Fibroblast of lung (primary cell): ENCODE measurements at regions not wholly inside any gene's neighbourhood (a gene's known extent, or its start where the extent isn't known, plus 50 kb on each side); places are given as distances from the start of the nearest gene placed in this dataset.

ENCODE experiments used
- DNase-seq, 2 donors: peaks; one replicate each; pipeline versions ENCODE4 v3.0.0 to v3.0.0-alpha.2; 2010; ENCODE audit warnings: low read depth in 2 of 2
- H2AFZ ChIP-seq: 2 replicates; pipeline ENCODE4 v1.5.1; 2012; ENCODE audit warnings: low read length, control low read depth, inconsistent platforms
- H3K27ac ChIP-seq: 2 replicates; pipeline ENCODE4 v1.5.1; 2011; ENCODE audit warnings: low read length, control low read depth; ENCODE audit not compliant: insufficient read depth
- H3K27me3 ChIP-seq: 2 replicates; pipeline ENCODE4 v1.5.1; 2011; ENCODE audit warnings: mild to moderate bottlenecking, low read length; ENCODE audit not compliant: control insufficient read depth, insufficient read depth
- H3K36me3 ChIP-seq: 2 replicates; pipeline ENCODE4 v1.5.1; 2011; ENCODE audit warnings: low read length; ENCODE audit not compliant: control insufficient read depth, insufficient read depth
- H3K4me1 ChIP-seq: 2 replicates; pipeline ENCODE4 v1.5.1; 2011; ENCODE audit warnings: low read length; ENCODE audit not compliant: control insufficient read depth, insufficient read depth; ENCODE audit errors: extremely low read depth
- H3K4me2 ChIP-seq: 2 replicates; pipeline ENCODE4 v1.5.1; 2011; ENCODE audit warnings: low read length, control low read depth; ENCODE audit not compliant: insufficient read depth; ENCODE audit errors: extremely low read depth
- H3K4me3 ChIP-seq, 4 experiments: fragments of 200-600 bp in 1 of 4; sonication (generic) in 1 of 4; replicated peaks in 1 of 4; 2 replicates each; pipeline ENCODE4 v1.5.1; 2011 to 2016; ENCODE audit warnings: low read length in 4 of 4, low read depth in 3 of 4, mild to moderate bottlenecking in 3 of 4, control low read depth in 2 of 4, inconsistent platforms in 1 of 4, mixed read lengths in 1 of 4; ENCODE audit not compliant: insufficient read depth in 1 of 4; ENCODE audit errors: control extremely low read depth in 1 of 4
- H3K79me2 ChIP-seq: 2 replicates; pipeline ENCODE4 v1.5.1; 2012; ENCODE audit warnings: mild to moderate bottlenecking, low read length, inconsistent platforms; ENCODE audit not compliant: control insufficient read depth, insufficient read depth
- H3K9ac ChIP-seq: 2 replicates; pipeline ENCODE4 v1.5.1; 2011; ENCODE audit warnings: mild to moderate bottlenecking, low read length, control low read depth; ENCODE audit not compliant: insufficient read depth
- H3K9me3 ChIP-seq: 2 replicates; pipeline ENCODE4 v1.5.1; 2012; ENCODE audit warnings: low read depth, low read length; ENCODE audit not compliant: control insufficient read depth, insufficient read depth
- H4K20me1 ChIP-seq: 2 replicates; pipeline ENCODE4 v1.5.1; 2011; ENCODE audit warnings: low read length; ENCODE audit not compliant: control insufficient read depth, insufficient read depth; ENCODE audit errors: extremely low read depth
- CTCF ChIP-seq, 2 donors: IDR thresholded peaks in 1 of 2; conservative IDR thresholded peaks in 1 of 2; 1 replicate in 1 of 2; 2 replicates in 1 of 2; pipeline ENCODE4 v1.5.1; 2011 to 2012; ENCODE audit warnings: low read length in 2 of 2, control low read depth in 1 of 2, inconsistent platforms in 1 of 2, low read depth in 1 of 2, mild to moderate bottlenecking in 1 of 2
- EZH2 ChIP-seq: IDR thresholded peaks from 2 replicates; pipeline ENCODE4 v1.5.1; 2012; ENCODE audit warnings: low read length, control low read depth, mild to moderate bottlenecking; ENCODE audit errors: missing control alignments

GRCh38 chrY:17277056-17277455 is 603.0 kb downstream of the CDY2B start:
- H3K9ac ChIP-seq = no peak overlapping the region
- no peak overlapping the region for H3K4me2 ChIP-seq
- H3K4me3 ChIP-seq = no peak overlapping the region
- DNase-seq = no peak
- no peak overlapping the region for H2AFZ ChIP-seq
- no peaks in the 10 kb centered on the region for H3K4me1 ChIP-seq
- H3K27ac ChIP-seq = no peak overlapping the region
- H3K79me2 ChIP-seq = no peaks in the 10 kb centered on the region
- no peaks in the 10 kb centered on the region for H3K36me3 ChIP-seq
- H4K20me1 ChIP-seq = no peaks in the 10 kb centered on the region
- no peak for TF ChIP-seq EZH2
- no peak for TF ChIP-seq CTCF (conservative IDR thresholded peaks at IDR 0.05 in 1 of 2, IDR thresholded peaks at IDR 0.05 in 1 of 2; ENCODE audit: low read depth in 1 of 2, low read length in 2 of 2)
- H3K9me3 ChIP-seq = no peaks in the 10 kb centered on the region
- no peaks in the 10 kb centered on the region for H3K27me3 ChIP-seq

- no peaks in the 10 kb centered on the region for H3K36me3 ChIP-seq
- no peaks in the 10 kb centered on the region for H4K20me1 ChIP-seq
- no peak overlapping the region for H3K4me3 ChIP-seq
- TF ChIP-seq CTCF (conservative IDR thresholded peaks at IDR 0.05 in 1 of 2, IDR thresholded peaks at IDR 0.05 in 1 of 2; ENCODE audit: low read depth in 1 of 2, low read length in 2 of 2) (no peak), EZH2 (no peak)
- no peak for DNase-seq
- no peaks in the 10 kb centered on the region for H3K4me1 ChIP-seq
- H3K9ac ChIP-seq = no peak overlapping the region
- no peak overlapping the region for H3K27ac ChIP-seq
- no peak overlapping the region for H3K4me2 ChIP-seq
- H3K9me3 ChIP-seq = no peaks in the 10 kb centered on the region
- no peaks in the 10 kb centered on the region for H3K79me2 ChIP-seq
- H2AFZ ChIP-seq = no peak overlapping the region
- H3K27me3 ChIP-seq = no peaks in the 10 kb centered on the region
Observed at GRCh38 chrY:17259497-17259896, 620.5 kb downstream of the CDY2B start.

GRCh38 chrY:17238406-17238805 is 641.6 kb downstream of the CDY2B start:
- H3K27ac ChIP-seq = no peak overlapping the region

More at GRCh38 chrY:17238406-17238805, 641.6 kb downstream of the CDY2B start:
- H3K4me1 ChIP-seq = no peaks in the 10 kb centered on the region
- no peaks in the 10 kb centered on the region for H3K9me3 ChIP-seq
- no peak for TF ChIP-seq EZH2
- no peak for TF ChIP-seq CTCF (conservative IDR thresholded peaks at IDR 0.05 in 1 of 2, IDR thresholded peaks at IDR 0.05 in 1 of 2; ENCODE audit: low read depth in 1 of 2, low read length in 2 of 2)
- DNase-seq = peak in 1 of 2 donors; percentile 0
- no peaks in the 10 kb centered on the region for H3K27me3 ChIP-seq
- H3K9ac ChIP-seq = no peak overlapping the region
- no peak overlapping the region for H2AFZ ChIP-seq
- no peaks in the 10 kb centered on the region for H4K20me1 ChIP-seq
- no peaks in the 10 kb centered on the region for H3K36me3 ChIP-seq
- no peak overlapping the region for H3K4me2 ChIP-seq
- H3K79me2 ChIP-seq = no peaks in the 10 kb centered on the region
- no peak overlapping the region for H3K4me3 ChIP-seq
